Fibroblast of lung (primary cell): ENCODE measurements at regions not wholly inside any gene's neighbourhood (a gene's known extent, or its start where the extent isn't known, plus 50 kb on each side); places are given as distances from the start of the nearest gene placed in this dataset.

Experiments
- DNase-seq, 2 donors: peaks; one replicate each; pipeline versions ENCODE4 v3.0.0 to v3.0.0-alpha.2; 2010; ENCODE audit warnings: low read depth in 2 of 2
- H2AFZ ChIP-seq: 2 replicates; pipeline ENCODE4 v1.5.1; 2012; ENCODE audit warnings: low read length, control low read depth, inconsistent platforms
- H3K27ac ChIP-seq: 2 replicates; pipeline ENCODE4 v1.5.1; 2011; ENCODE audit warnings: low read length, control low read depth; ENCODE audit not compliant: insufficient read depth
- H3K27me3 ChIP-seq: 2 replicates; pipeline ENCODE4 v1.5.1; 2011; ENCODE audit warnings: mild to moderate bottlenecking, low read length; ENCODE audit not compliant: control insufficient read depth, insufficient read depth
- H3K36me3 ChIP-seq: 2 replicates; pipeline ENCODE4 v1.5.1; 2011; ENCODE audit warnings: low read length; ENCODE audit not compliant: control insufficient read depth, insufficient read depth
- H3K4me1 ChIP-seq: 2 replicates; pipeline ENCODE4 v1.5.1; 2011; ENCODE audit warnings: low read length; ENCODE audit not compliant: control insufficient read depth, insufficient read depth; ENCODE audit errors: extremely low read depth
- H3K4me2 ChIP-seq: 2 replicates; pipeline ENCODE4 v1.5.1; 2011; ENCODE audit warnings: low read length, control low read depth; ENCODE audit not compliant: insufficient read depth; ENCODE audit errors: extremely low read depth
- H3K4me3 ChIP-seq, 4 experiments: fragments of 200-600 bp in 1 of 4; sonication (generic) in 1 of 4; replicated peaks in 1 of 4; 2 replicates each; pipeline ENCODE4 v1.5.1; 2011 to 2016; ENCODE audit warnings: low read length in 4 of 4, low read depth in 3 of 4, mild to moderate bottlenecking in 3 of 4, control low read depth in 2 of 4, inconsistent platforms in 1 of 4, mixed read lengths in 1 of 4; ENCODE audit not compliant: insufficient read depth in 1 of 4; ENCODE audit errors: control extremely low read depth in 1 of 4
- H3K79me2 ChIP-seq: 2 replicates; pipeline ENCODE4 v1.5.1; 2012; ENCODE audit warnings: mild to moderate bottlenecking, low read length, inconsistent platforms; ENCODE audit not compliant: control insufficient read depth, insufficient read depth
- H3K9ac ChIP-seq: 2 replicates; pipeline ENCODE4 v1.5.1; 2011; ENCODE audit warnings: mild to moderate bottlenecking, low read length, control low read depth; ENCODE audit not compliant: insufficient read depth
- H3K9me3 ChIP-seq: 2 replicates; pipeline ENCODE4 v1.5.1; 2012; ENCODE audit warnings: low read depth, low read length; ENCODE audit not compliant: control insufficient read depth, insufficient read depth
- H4K20me1 ChIP-seq: 2 replicates; pipeline ENCODE4 v1.5.1; 2011; ENCODE audit warnings: low read length; ENCODE audit not compliant: control insufficient read depth, insufficient read depth; ENCODE audit errors: extremely low read depth
- EZH2 ChIP-seq: IDR thresholded peaks from 2 replicates; pipeline ENCODE4 v1.5.1; 2012; ENCODE audit warnings: low read length, control low read depth, mild to moderate bottlenecking; ENCODE audit errors: missing control alignments
- TF ChIP-seq, protein P1 (sequence below), 2 donors: IDR thresholded peaks in 1 of 2; conservative IDR thresholded peaks in 1 of 2; 1 replicate in 1 of 2; 2 replicates in 1 of 2; pipeline ENCODE4 v1.5.1; 2011 to 2012; ENCODE audit warnings: low read length in 2 of 2, control low read depth in 1 of 2, inconsistent platforms in 1 of 2, low read depth in 1 of 2, mild to moderate bottlenecking in 1 of 2

- no peak overlapping the region for H3K4me3 ChIP-seq
- no peaks in the 10 kb centered on the region for H3K9me3 ChIP-seq
- no peak overlapping the region for H3K4me2 ChIP-seq
- no peak for DNase-seq
- no peak overlapping the region for H3K9ac ChIP-seq
- TF ChIP-seq EZH2 = no peak
- TF ChIP-seq, protein P1, sequence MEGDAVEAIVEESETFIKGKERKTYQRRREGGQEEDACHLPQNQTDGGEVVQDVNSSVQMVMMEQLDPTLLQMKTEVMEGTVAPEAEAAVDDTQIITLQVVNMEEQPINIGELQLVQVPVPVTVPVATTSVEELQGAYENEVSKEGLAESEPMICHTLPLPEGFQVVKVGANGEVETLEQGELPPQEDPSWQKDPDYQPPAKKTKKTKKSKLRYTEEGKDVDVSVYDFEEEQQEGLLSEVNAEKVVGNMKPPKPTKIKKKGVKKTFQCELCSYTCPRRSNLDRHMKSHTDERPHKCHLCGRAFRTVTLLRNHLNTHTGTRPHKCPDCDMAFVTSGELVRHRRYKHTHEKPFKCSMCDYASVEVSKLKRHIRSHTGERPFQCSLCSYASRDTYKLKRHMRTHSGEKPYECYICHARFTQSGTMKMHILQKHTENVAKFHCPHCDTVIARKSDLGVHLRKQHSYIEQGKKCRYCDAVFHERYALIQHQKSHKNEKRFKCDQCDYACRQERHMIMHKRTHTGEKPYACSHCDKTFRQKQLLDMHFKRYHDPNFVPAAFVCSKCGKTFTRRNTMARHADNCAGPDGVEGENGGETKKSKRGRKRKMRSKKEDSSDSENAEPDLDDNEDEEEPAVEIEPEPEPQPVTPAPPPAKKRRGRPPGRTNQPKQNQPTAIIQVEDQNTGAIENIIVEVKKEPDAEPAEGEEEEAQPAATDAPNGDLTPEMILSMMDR (conservative IDR thresholded peaks at IDR 0.05 in 1 of 2, IDR thresholded peaks at IDR 0.05 in 1 of 2; ENCODE audit: low read depth in 1 of 2, low read length in 2 of 2) = no peak
- H3K27me3 ChIP-seq = no peaks in the 10 kb centered on the region
- no peaks in the 10 kb centered on the region for H3K36me3 ChIP-seq
- no peaks in the 10 kb centered on the region for H3K79me2 ChIP-seq
- no peaks in the 10 kb centered on the region for H3K4me1 ChIP-seq
- no peak overlapping the region for H2AFZ ChIP-seq
- no peak overlapping the region for H3K27ac ChIP-seq
- H4K20me1 ChIP-seq = no peaks in the 10 kb centered on the region
These were observed 920.9 kb upstream of the GOT2 start for GRCh38 chr16:59655031-59655430.

- TF ChIP-seq, protein P1 (conservative IDR thresholded peaks at IDR 0.05 in 1 of 2, IDR thresholded peaks at IDR 0.05 in 1 of 2; ENCODE audit: low read depth in 1 of 2, low read length in 2 of 2) = no peak
- TF ChIP-seq EZH2 = no peak
- Histone ChIP-seq H3K27ac (no peak overlapping the region), H4K20me1 (no peaks in the 10 kb centered on the region), H3K79me2 (no peaks in the 10 kb centered on the region), H3K36me3 (no peaks in the 10 kb centered on the region), H3K4me3 (no peak overlapping the region), H3K9me3 (no peaks in the 10 kb centered on the region), H3K9ac (no peak overlapping the region), H2AFZ (no peak overlapping the region), H3K4me1 (no peaks in the 10 kb centered on the region), H3K27me3 (no peaks in the 10 kb centered on the region), H3K4me2 (no peak overlapping the region)
- no peak for DNase-seq
These were observed 920.3 kb upstream of the GOT2 start for GRCh38 chr16:59654455-59654854.

DNA sequence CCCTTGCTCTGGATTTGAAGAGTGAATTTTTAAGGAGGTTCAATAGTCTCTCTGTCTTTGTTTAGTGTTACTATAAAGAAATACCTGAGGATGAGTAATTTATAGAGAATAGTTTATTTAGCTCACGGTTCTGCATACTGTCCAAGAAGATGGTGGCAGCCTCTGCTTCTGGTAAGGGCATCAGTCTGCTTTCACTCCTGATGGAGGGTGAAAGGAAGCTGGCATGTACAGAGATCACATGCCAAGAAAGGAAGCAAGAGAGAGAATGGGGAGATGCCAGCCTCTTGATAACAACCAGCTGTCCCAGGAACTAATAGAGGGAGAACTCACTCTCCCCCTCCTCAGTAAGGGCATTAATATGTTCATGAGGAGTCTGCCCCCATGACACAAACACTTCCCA, 917.5 kb upstream of the GOT2 start:
- Histone ChIP-seq H3K79me2 (no peaks in the 10 kb centered on the region), H3K9ac (no peak overlapping the region), H3K27ac (no peak overlapping the region), H3K27me3 (no peaks in the 10 kb centered on the region), H3K36me3 (no peaks in the 10 kb centered on the region), H3K4me1 (no peaks in the 10 kb centered on the region), H2AFZ (no peak overlapping the region), H3K9me3 (no peaks in the 10 kb centered on the region), H4K20me1 (no peaks in the 10 kb centered on the region), H3K4me2 (no peak overlapping the region), H3K4me3 (no peak overlapping the region)
- no peak for DNase-seq
- TF ChIP-seq EZH2 = no peak
- TF ChIP-seq, protein P1 (conservative IDR thresholded peaks at IDR 0.05 in 1 of 2, IDR thresholded peaks at IDR 0.05 in 1 of 2; ENCODE audit: low read depth in 1 of 2, low read length in 2 of 2) = no peak
